ENCODE measurements at regions not wholly inside any gene's neighbourhood (a gene's known extent, or its start where the extent isn't known, plus 50 kb on each side); places are given as distances from the start of the nearest gene placed in this dataset.

GRCh38 chr4:96606451-96606850 lies 766.6 kb downstream of the PDHA2 start:
- no peak for TF ChIP-seq TEAD4 (IDR thresholded peaks at IDR 0.05)

- TF ChIP-seq CREB1 (IDR thresholded peaks at IDR 0.05; ENCODE audit: low read depth) (no peak), NFIC (IDR thresholded peaks at IDR 0.05) (no peak), EP300 (IDR thresholded peaks at IDR 0.05; ENCODE audit: borderline replicate concordance) (no peak), FOXM1 (IDR thresholded peaks at IDR 0.05; ENCODE audit: borderline replicate concordance, low read depth) (no peak), YY1 (IDR thresholded peaks at IDR 0.05; ENCODE audit: low read depth) (no peak), EGR1 (IDR thresholded peaks at IDR 0.05) (no peak), TEAD4 (IDR thresholded peaks at IDR 0.05) (no peak), TAF1 (IDR thresholded peaks at IDR 0.05; ENCODE audit: low read depth) (no peak), TCF12 (IDR thresholded peaks at IDR 0.05; ENCODE audit: low read depth) (no peak), RAD21 (IDR thresholded peaks at IDR 0.05; ENCODE audit: low read depth) (no peak), USF1 (IDR thresholded peaks at IDR 0.05) (no peak), ZBTB7A (IDR thresholded peaks at IDR 0.05; ENCODE audit: low read depth) (no peak)
Observed at GRCh38 chr4:96626023-96626422, 786.1 kb downstream of the PDHA2 start.

- TF ChIP-seq USF1 (IDR thresholded peaks at IDR 0.05) (no peak), MAX (IDR thresholded peaks at IDR 0.05) (no peak), REST (IDR thresholded peaks at IDR 0.05; ENCODE audit: low read depth) (no peak), CEBPB (IDR thresholded peaks at IDR 0.05) (no peak), RAD21 (IDR thresholded peaks at IDR 0.05; ENCODE audit: low read depth) (no peak), YY1 (IDR thresholded peaks at IDR 0.05; ENCODE audit: low read depth) (no peak), NFIC (IDR thresholded peaks at IDR 0.05) (no peak)
Observed at GRCh38 chr4:96630839-96631238, 790.9 kb downstream of the PDHA2 start.

- TF ChIP-seq TEAD4 (IDR thresholded peaks at IDR 0.05) (no peak), EGR1 (IDR thresholded peaks at IDR 0.05) (no peak), MAX (IDR thresholded peaks at IDR 0.05) (no peak), ZBTB7A (IDR thresholded peaks at IDR 0.05; ENCODE audit: low read depth) (no peak), FOXM1 (IDR thresholded peaks at IDR 0.05; ENCODE audit: borderline replicate concordance, low read depth) (no peak), CEBPB (IDR thresholded peaks at IDR 0.05) (no peak), TAF1 (IDR thresholded peaks at IDR 0.05; ENCODE audit: low read depth) (no peak), REST (IDR thresholded peaks at IDR 0.05; ENCODE audit: low read depth) (no peak), CREB1 (IDR thresholded peaks at IDR 0.05; ENCODE audit: low read depth) (no peak)
Observed at GRCh38 chr4:96637971-96638412, 798.1 kb downstream of the PDHA2 start.

- no peak for TF ChIP-seq MAX (IDR thresholded peaks at IDR 0.05)
- no peak for TF ChIP-seq FOXM1 (IDR thresholded peaks at IDR 0.05; ENCODE audit: borderline replicate concordance, low read depth)
- TF ChIP-seq NFIC (IDR thresholded peaks at IDR 0.05): no peak
- no peak for TF ChIP-seq CEBPB (IDR thresholded peaks at IDR 0.05)
- no peak for TF ChIP-seq ZBTB7A (IDR thresholded peaks at IDR 0.05; ENCODE audit: low read depth)
- TF ChIP-seq REST (IDR thresholded peaks at IDR 0.05; ENCODE audit: low read depth): no peak
- no peak for TF ChIP-seq TEAD4 (IDR thresholded peaks at IDR 0.05)
- TF ChIP-seq TAF1 (IDR thresholded peaks at IDR 0.05; ENCODE audit: low read depth): no peak
Observed at GRCh38 chr4:96639932-96640331, 800.0 kb downstream of the PDHA2 start.

Data from Ishikawa (cell line).